ENCODE measurements at regions not wholly inside any gene's neighbourhood (a gene's known extent, or its start where the extent isn't known, plus 50 kb on each side); places are given as distances from the start of the nearest gene placed in this dataset.
A peak's percentile ranks its signal among the peaks of the same experiment; 100 is the strongest.

- no peaks in the 10 kb centered on the region for H3K4me1 ChIP-seq (ENCODE audit: control insufficient read depth, insufficient read depth, low read length)
- H3K9me3 ChIP-seq (ENCODE audit: control insufficient read depth in 2 of 2, low read length in 2 of 2): no peaks in the 10 kb centered on the region
- no peak overlapping the region for H3K27ac ChIP-seq (ENCODE audit: low read length)
- H3K36me3 ChIP-seq (ENCODE audit: control insufficient read depth in 2 of 2, insufficient read depth in 2 of 2, low read length in 2 of 2): no peaks in the 10 kb centered on the region
- H3K9ac ChIP-seq (ENCODE audit: low read length in 2 of 2): no peak overlapping the region
- H3K27me3 ChIP-seq (ENCODE audit: control insufficient read depth in 1 of 2, insufficient read depth in 2 of 2, low read length in 2 of 2): peaks cover 21 to 28% of the 10 kb centered on the region in 2 donors
- no peak overlapping the region for H3K4me3 ChIP-seq (ENCODE audit: low read length in 2 of 2)
Measured at GRCh38 chr11:19352771-19353160, 112.0 kb upstream of the E2F8 start.

- H3K9me3 ChIP-seq (ENCODE audit: control insufficient read depth in 2 of 2, low read length in 2 of 2): no peaks in the 10 kb centered on the region
- no peaks in the 10 kb centered on the region for H3K4me1 ChIP-seq (ENCODE audit: control insufficient read depth, insufficient read depth, low read length)
- peaks cover 23 to 29% of the 10 kb centered on the region in 2 donors for H3K27me3 ChIP-seq (ENCODE audit: control insufficient read depth in 1 of 2, insufficient read depth in 2 of 2, low read length in 2 of 2)
- H3K4me3 ChIP-seq (ENCODE audit: low read length in 2 of 2): no peak overlapping the region
- no peaks in the 10 kb centered on the region for H3K36me3 ChIP-seq (ENCODE audit: control insufficient read depth in 2 of 2, insufficient read depth in 2 of 2, low read length in 2 of 2)
- no peak overlapping the region for H3K27ac ChIP-seq (ENCODE audit: low read length)
- no peak overlapping the region for H3K9ac ChIP-seq (ENCODE audit: low read length in 2 of 2)
Measured at GRCh38 chr11:19352072-19352770, 111.5 kb upstream of the E2F8 start.

GRCh38 chr11:19351426-19351825, 110.7 kb upstream of the E2F8 start:
- Histone ChIP-seq H3K27me3 (ENCODE audit: control insufficient read depth in 1 of 2, insufficient read depth in 2 of 2, low read length in 2 of 2) (peaks cover 31 to 32% of the 10 kb centered on the region in 2 donors), H3K36me3 (ENCODE audit: control insufficient read depth in 2 of 2, insufficient read depth in 2 of 2, low read length in 2 of 2) (no peaks in the 10 kb centered on the region), H3K9ac (ENCODE audit: low read length in 2 of 2) (no peak overlapping the region)

GRCh38 chr11:19350160-19350559, 109.4 kb upstream of the E2F8 start:
- Histone ChIP-seq H3K27ac (ENCODE audit: low read length) (no peak overlapping the region), H3K36me3 (ENCODE audit: control insufficient read depth in 2 of 2, insufficient read depth in 2 of 2, low read length in 2 of 2) (no peaks in the 10 kb centered on the region), H3K27me3 (ENCODE audit: control insufficient read depth in 1 of 2, insufficient read depth in 2 of 2, low read length in 2 of 2) (peaks cover 39% of the 10 kb centered on the region in 2 donors), H3K4me3 (ENCODE audit: low read length in 2 of 2) (no peak overlapping the region), H3K4me1 (ENCODE audit: control insufficient read depth, insufficient read depth, low read length) (peaks cover 12% of the 10 kb centered on the region), H3K9ac (ENCODE audit: low read length in 2 of 2) (no peak overlapping the region), H3K9me3 (ENCODE audit: control insufficient read depth in 2 of 2, low read length in 2 of 2) (no peaks in the 10 kb centered on the region)

More at GRCh38 chr11:19351426-19351825, 110.7 kb upstream of the E2F8 start:
- H3K4me1 ChIP-seq (ENCODE audit: control insufficient read depth, insufficient read depth, low read length): no peaks in the 10 kb centered on the region
- H3K4me3 ChIP-seq (ENCODE audit: low read length in 2 of 2): no peak overlapping the region
- no peaks in the 10 kb centered on the region for H3K9me3 ChIP-seq (ENCODE audit: control insufficient read depth in 2 of 2, low read length in 2 of 2)
- H3K27ac ChIP-seq (ENCODE audit: low read length): no peak overlapping the region

- Histone ChIP-seq H3K4me1 (ENCODE audit: control insufficient read depth, insufficient read depth, low read length) (peaks cover 17% of the 10 kb centered on the region), H3K9ac (ENCODE audit: low read length in 2 of 2) (no peak overlapping the region), H3K36me3 (ENCODE audit: control insufficient read depth in 2 of 2, insufficient read depth in 2 of 2, low read length in 2 of 2) (no peaks in the 10 kb centered on the region), H3K9me3 (ENCODE audit: control insufficient read depth in 2 of 2, low read length in 2 of 2) (no peaks in the 10 kb centered on the region), H3K4me3 (ENCODE audit: low read length in 2 of 2) (no peak overlapping the region), H3K27me3 (ENCODE audit: control insufficient read depth in 1 of 2, insufficient read depth in 2 of 2, low read length in 2 of 2) (peaks cover 42 to 45% of the 10 kb centered on the region in 2 donors), H3K27ac (ENCODE audit: low read length) (no peak overlapping the region)
Measured at GRCh38 chr11:19349340-19350025, 108.7 kb upstream of the E2F8 start.

- Histone ChIP-seq H3K27ac (ENCODE audit: low read length) (no peak overlapping the region), H3K36me3 (ENCODE audit: control insufficient read depth in 2 of 2, insufficient read depth in 2 of 2, low read length in 2 of 2) (no peaks in the 10 kb centered on the region), H3K9ac (ENCODE audit: low read length in 2 of 2) (no peak overlapping the region), H3K4me3 (ENCODE audit: low read length in 2 of 2) (no peak overlapping the region), H3K27me3 (ENCODE audit: control insufficient read depth in 1 of 2, insufficient read depth in 2 of 2, low read length in 2 of 2) (peaks cover 51 to 56% of the 10 kb centered on the region in 2 donors), H3K9me3 (ENCODE audit: control insufficient read depth in 2 of 2, low read length in 2 of 2) (no peaks in the 10 kb centered on the region), H3K4me1 (ENCODE audit: control insufficient read depth, insufficient read depth, low read length) (peaks cover 18% of the 10 kb centered on the region)
Measured at GRCh38 chr11:19347911-19348310, 107.2 kb upstream of the E2F8 start.

- H3K9ac ChIP-seq (ENCODE audit: low read length in 2 of 2): peak overlapping the region in 1 of 2 donors; percentile 28
- peaks cover 18% of the 10 kb centered on the region for H3K4me1 ChIP-seq (ENCODE audit: control insufficient read depth, insufficient read depth, low read length)
- H3K36me3 ChIP-seq (ENCODE audit: control insufficient read depth in 2 of 2, insufficient read depth in 2 of 2, low read length in 2 of 2): no peaks in the 10 kb centered on the region
- H3K27me3 ChIP-seq (ENCODE audit: control insufficient read depth in 1 of 2, insufficient read depth in 2 of 2, low read length in 2 of 2): peaks cover 47 to 52% of the 10 kb centered on the region in 2 donors
- H3K27ac ChIP-seq (ENCODE audit: low read length): no peak overlapping the region
- peak overlapping the region; percentile 62 to 72 for H3K4me3 ChIP-seq (ENCODE audit: low read length in 2 of 2)
- no peaks in the 10 kb centered on the region for H3K9me3 ChIP-seq (ENCODE audit: control insufficient read depth in 2 of 2, low read length in 2 of 2)
Measured at GRCh38 chr11:19345848-19346681, 105.3 kb upstream of the E2F8 start.

- H3K9me3 ChIP-seq (ENCODE audit: control insufficient read depth in 2 of 2, low read length in 2 of 2): no peaks in the 10 kb centered on the region
- no peak overlapping the region for H3K27ac ChIP-seq (ENCODE audit: low read length)
- H3K9ac ChIP-seq (ENCODE audit: low read length in 2 of 2): peak overlapping the region in 1 of 2 donors; percentile 28
- H3K36me3 ChIP-seq (ENCODE audit: control insufficient read depth in 2 of 2, insufficient read depth in 2 of 2, low read length in 2 of 2): no peaks in the 10 kb centered on the region
- peak overlapping the region; percentile 62 to 72 for H3K4me3 ChIP-seq (ENCODE audit: low read length in 2 of 2)
- peaks cover 44 to 52% of the 10 kb centered on the region in 2 donors for H3K27me3 ChIP-seq (ENCODE audit: control insufficient read depth in 1 of 2, insufficient read depth in 2 of 2, low read length in 2 of 2)
- peaks cover 18% of the 10 kb centered on the region for H3K4me1 ChIP-seq (ENCODE audit: control insufficient read depth, insufficient read depth, low read length)
Measured at GRCh38 chr11:19345519-19345847, 104.7 kb upstream of the E2F8 start.

GRCh38 chr11:19344661-19345518, 104.1 kb upstream of the E2F8 start:
- Histone ChIP-seq H3K27ac (ENCODE audit: low read length) (no peak overlapping the region), H3K9ac (ENCODE audit: low read length in 2 of 2) (no peak overlapping the region), H3K4me1 (ENCODE audit: control insufficient read depth, insufficient read depth, low read length) (peaks cover 18% of the 10 kb centered on the region), H3K4me3 (ENCODE audit: low read length in 2 of 2) (peak overlapping the region; percentile 19 to 72), H3K9me3 (ENCODE audit: control insufficient read depth in 2 of 2, low read length in 2 of 2) (no peaks in the 10 kb centered on the region), H3K36me3 (ENCODE audit: control insufficient read depth in 2 of 2, insufficient read depth in 2 of 2, low read length in 2 of 2) (no peaks in the 10 kb centered on the region), H3K27me3 (ENCODE audit: control insufficient read depth in 1 of 2, insufficient read depth in 2 of 2, low read length in 2 of 2) (peaks cover 38 to 49% of the 10 kb centered on the region in 2 donors)

GRCh38 chr11:19342036-19342435, 101.3 kb upstream of the E2F8 start:
- H3K9ac ChIP-seq (ENCODE audit: low read length in 2 of 2): no peak overlapping the region

More at GRCh38 chr11:19342036-19342435, 101.3 kb upstream of the E2F8 start:
- Histone ChIP-seq H3K27ac (ENCODE audit: low read length) (no peak overlapping the region), H3K9me3 (ENCODE audit: control insufficient read depth in 2 of 2, low read length in 2 of 2) (no peaks in the 10 kb centered on the region), H3K4me1 (ENCODE audit: control insufficient read depth, insufficient read depth, low read length) (peaks cover 18% of the 10 kb centered on the region), H3K36me3 (ENCODE audit: control insufficient read depth in 2 of 2, insufficient read depth in 2 of 2, low read length in 2 of 2) (no peaks in the 10 kb centered on the region), H3K27me3 (ENCODE audit: control insufficient read depth in 1 of 2, insufficient read depth in 2 of 2, low read length in 2 of 2) (peaks cover 34 to 39% of the 10 kb centered on the region in 2 donors), H3K4me3 (ENCODE audit: low read length in 2 of 2) (no peak overlapping the region)
